ENCODE measurements at regions not wholly inside any gene's neighbourhood (a gene's known extent, or its start where the extent isn't known, plus 50 kb on each side); places are given as distances from the start of the nearest gene placed in this dataset.

GRCh38 chr21:32082466-32082865 is 196.4 kb downstream of the MIS18A start:
- TF ChIP-seq EZH2 (IDR thresholded peaks at IDR 0.05; ENCODE audit: insufficient read depth, poor library complexity, severe bottlenecking) (no peak), EZH2phosphoT487 (IDR thresholded peaks at IDR 0.05; ENCODE audit: insufficient read depth, low read depth) (no peak)
